ENCODE measurements at regions not wholly inside any gene's neighbourhood (a gene's known extent, or its start where the extent isn't known, plus 50 kb on each side); places are given as distances from the start of the nearest gene placed in this dataset.
A peak's percentile ranks its signal among the peaks of the same experiment; 100 is the strongest.

DNA sequence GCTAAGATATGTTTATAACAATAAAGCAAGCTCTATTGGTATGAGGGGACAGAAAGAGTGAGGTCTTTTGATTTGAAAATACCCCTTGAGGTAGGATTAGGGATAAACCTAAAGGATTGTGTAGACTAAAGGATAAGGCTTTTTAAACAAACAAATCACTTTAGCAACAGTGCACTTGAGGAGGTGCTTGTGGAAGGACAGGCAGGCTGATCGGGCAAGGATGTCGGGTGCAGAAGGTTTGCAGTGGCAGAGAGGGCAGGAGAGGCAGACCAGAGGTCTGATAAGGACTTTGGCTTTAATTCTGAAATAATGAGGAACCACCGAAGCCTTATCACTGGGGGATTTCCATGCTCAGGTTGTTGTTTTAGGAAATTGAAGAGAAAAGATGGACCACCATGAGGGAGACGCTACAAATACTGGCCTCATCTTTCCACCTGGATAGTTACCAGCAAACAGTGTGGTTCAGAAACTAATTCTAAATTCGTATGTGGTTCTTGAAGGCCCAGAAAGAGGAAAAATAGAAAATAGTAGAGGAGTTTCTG, 119.5 kb upstream of the KLF6 start:
- no peak for DNase-seq

DNA sequence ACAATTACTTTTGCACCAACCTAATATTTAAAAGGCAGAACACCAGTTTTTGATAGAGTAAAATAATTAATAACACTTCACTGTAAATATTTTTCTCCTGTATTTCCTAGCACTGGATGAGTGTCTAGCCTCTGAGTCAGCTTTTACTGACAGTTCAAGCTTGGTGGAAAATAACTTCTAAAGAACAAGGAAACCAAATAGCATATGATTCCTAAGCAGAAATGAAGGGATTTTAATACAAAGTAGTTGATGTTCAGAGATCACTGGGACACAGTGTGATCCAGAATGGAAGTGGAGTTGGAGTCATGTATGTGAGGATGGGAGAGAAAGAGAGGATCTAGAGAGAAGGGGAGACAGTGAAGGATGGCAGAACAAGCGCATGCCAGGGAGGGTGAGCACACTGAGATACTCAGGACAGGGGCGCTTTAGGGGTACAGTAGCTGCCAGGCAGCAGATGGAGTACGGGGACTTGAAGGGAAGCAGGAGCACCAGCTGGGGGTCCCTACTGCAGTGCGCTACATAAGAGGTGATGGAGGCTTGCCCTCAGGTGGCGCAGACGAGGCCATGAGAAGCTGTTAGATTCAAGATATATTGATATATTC, 117.9 kb upstream of the KLF6 start:
- DNase-seq: no peak

DNA sequence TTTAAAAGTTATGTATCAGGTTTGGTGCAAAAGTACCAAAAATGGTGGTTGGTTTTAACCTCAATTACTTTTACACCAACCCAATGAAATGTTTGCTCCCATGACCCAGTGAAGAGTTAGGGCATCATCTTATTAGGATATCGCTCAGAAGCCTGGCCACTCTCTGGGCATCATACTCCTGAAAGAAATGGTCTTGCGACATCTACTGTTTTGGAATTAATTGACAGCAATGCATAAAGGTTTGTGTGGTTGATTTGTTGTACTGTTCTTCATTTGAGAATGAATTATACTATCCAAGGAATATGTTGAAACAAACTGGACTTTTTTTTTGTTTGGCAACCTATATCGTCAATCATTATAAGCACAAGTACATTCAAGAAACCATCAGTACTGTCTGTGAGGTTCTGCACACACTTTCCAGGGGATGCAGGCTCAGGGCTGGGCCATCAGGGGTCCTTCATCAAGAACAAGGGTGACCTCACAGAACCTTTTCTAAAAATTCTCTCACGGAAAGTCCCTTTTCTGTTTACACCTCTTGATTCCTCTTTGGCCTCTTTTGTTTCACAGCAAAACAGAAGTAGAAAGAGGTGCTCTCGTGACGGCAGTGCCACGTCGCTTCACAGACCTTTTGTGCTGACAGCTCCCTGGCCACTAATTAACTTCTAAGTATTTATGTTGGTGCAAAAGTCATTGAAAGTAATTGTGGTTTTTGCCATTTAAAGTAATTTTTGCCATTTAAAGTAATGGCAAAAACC, 117.2 kb upstream of the KLF6 start:
- DNase-seq: no peak

DNA sequence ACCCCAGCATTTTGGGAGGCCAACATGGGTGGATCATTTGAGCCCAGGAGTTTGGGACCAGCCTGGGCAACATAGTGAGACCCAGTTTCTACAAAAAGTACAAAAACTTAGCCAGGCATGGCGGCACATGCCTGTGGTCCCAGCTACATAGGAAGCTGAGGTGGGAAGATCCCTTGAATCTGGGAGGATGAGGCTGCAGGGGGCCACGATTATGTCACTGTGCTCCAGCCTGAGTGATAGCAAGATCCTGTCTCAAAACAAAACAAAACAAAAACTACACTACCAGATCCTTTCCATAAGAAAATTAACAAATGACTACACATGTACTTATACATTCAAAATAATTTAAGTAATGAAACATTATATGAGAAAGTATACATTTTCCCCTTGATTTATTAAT, 116.4 kb upstream of the KLF6 start:
- DNase-seq: no peak

DNA sequence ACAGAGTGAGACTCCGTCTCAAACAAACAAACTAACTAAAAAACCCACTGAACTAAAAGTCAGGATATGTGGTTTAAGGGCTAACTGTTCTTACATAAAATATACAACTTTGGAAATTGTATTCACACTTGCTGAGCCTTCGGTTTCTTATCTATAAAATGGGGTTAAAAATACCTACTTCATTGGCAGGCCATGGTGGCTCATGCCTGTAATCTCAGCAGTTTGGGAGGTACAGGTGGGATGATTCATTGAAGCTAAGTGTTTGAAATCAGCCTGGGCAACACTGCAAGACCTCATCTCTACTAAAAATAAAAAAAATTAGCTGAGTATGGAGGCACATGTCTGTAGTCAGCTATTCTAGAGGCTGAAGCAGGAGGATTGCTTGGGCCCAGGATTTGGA, 115.4 kb upstream of the KLF6 start:
- DNase-seq: no peak

DNA sequence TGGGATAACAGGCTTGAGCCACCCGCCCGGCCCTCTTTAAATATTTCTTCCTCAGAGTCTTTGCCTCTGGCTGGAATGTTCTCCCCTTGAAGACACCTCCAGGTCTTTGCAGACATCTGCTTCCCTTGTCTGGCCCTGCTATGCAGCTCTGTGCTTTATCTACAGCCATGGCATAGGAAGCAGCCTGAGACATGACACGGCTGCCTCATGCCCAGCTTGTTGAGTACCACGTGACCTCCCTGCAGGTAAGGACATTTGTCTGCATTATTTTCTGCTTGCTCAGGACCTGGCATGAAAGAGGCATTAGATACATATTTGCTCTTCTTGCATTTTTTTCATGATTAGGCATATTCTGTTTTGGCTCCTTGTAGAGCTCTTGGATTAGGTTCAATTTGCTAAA, 113.8 kb upstream of the KLF6 start:
- no peak for DNase-seq

DNA sequence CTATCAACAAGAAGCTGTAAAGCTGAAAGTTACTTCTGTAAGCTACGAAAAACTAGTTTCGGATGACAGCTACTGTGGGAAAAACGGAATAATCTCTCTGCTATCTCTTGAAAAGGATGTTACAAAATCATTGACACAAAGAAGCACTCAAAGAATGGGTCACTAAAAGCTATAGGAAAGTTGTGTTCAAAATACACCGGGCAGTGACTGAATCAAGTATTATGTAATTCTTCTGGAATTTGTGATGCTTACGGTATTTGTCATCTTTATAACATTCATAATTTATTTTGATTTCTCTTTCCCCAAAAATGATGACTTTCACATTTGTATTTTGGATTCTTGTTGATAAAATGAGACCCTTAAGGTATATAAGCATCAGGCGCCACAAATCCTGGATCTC, 112.1 kb upstream of the KLF6 start:
- no peak for DNase-seq

DNA sequence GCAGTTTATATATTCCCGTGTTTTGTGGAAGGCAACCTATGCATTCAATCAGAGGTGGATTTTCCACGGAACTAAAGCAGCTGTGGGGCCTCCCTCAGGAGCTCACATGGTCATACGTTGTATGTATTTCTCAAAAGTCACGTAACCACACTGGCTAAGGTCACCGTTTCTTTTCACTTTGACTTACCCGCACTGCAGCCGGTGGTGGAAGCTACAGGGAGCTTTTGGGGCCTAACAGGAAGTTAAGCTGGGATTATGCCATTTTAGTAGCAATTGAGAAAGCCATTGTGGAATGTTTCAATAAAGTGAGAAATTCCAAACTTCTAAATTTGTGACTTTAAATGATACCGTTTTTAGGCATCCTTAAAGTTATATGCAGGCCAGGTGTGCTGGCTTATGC, 111.2 kb upstream of the KLF6 start:
- DNase-seq: no peak

DNA sequence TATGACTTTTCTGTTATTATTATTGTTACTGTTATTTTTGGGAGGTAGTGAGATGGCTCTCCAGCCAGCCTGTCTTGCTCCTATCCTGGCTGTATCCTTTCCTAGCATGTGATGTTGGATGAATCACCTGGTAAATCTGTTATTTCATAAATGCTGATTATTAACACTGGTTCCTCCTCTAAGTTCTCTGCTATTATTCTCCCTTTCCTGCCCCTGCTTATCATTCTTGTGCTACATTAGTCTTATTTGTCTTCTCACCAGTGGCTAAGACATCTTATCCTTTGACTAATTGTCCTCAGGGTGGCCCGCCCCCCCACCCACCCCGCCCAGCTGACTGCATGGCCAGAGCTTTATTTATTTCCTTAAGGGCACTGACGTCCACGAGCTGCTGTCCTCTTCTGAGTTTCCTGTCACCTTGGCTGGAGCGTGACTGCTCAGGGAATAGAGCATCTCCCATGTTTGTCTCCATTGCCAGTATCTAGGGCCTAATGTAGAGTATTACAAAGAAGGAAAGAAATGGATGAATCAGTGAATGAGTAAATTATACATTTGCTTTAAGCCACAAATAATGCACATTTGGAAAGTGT, 110.1 kb upstream of the KLF6 start:
- DNase-seq: no peak

DNA sequence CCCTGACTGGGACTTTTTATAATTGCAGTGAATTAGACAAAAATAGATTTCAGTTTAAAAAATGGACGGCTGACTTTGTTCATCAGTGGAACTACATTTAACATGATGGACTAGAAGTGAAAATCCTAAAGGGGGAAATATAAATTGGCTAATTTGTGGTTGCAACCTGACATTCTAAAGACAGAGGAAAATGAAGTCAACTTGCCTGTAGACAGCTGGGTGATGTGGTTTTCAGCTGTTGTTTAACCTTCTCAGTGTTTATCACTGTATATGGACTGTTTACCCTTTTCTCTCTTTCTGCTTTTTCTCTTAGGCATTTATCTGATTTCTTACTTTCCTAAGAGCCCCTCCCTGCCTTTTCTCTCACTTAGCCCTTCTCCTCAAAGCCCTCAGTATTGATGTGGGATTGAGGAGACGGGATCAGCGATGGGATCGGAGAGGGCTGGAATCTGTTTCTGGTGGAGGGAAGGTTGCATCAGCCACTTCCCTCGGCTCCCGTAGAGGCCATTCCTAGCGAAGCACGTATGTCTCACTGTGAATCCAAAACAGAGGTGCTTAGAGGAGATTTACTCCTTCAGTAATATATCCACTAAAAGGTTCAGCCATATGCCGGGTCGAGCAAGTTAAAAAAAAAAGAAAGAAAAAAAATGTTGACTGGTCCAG, 109.0 kb upstream of the KLF6 start:
- no peak for DNase-seq

DNA sequence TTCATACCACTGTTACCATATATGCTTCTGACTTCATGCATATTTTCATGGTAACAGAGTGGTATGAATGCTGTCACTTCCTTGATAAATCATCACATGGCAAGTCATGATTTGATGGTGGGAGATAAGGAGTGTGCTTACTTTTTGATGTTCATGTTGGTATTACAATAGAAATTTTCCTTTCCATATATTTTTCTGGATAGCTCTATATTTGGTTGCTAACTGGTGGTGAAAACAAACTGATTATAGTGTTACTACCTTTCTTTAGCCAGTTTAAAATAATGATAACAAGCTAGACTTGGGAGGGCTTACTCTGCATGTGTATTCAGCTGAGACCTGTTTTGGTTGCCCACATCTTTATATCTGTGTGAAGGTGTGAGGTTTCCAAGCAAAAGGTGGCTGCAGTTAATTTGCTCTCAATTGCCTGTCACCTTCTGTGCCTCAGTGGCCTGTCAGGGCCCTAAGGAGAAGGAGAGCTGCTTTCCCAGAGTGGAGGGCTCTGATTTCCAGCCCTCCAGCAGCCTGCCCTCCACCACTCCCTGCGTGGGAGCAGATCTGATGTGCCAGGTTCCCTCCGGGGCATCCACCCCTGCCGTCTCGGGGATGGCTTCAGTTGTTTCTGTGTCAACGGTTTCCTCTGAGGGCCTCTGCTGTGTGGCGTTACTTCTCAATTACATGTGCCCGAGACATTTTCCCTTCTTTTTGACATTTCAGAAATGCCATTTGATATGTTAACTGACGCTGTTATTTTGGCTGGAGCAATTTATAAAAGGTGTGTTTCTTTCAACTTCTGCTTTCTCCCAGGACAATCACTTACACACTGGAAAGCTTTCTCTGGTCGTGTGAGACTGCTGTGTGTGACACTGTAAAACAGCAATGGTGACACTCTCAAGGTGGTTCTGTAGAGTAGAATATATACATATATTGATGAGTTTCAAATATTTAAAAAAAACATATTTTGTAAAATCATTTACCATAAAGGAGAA, 107.7 kb upstream of the KLF6 start:
- DNase-seq: no peak

DNA sequence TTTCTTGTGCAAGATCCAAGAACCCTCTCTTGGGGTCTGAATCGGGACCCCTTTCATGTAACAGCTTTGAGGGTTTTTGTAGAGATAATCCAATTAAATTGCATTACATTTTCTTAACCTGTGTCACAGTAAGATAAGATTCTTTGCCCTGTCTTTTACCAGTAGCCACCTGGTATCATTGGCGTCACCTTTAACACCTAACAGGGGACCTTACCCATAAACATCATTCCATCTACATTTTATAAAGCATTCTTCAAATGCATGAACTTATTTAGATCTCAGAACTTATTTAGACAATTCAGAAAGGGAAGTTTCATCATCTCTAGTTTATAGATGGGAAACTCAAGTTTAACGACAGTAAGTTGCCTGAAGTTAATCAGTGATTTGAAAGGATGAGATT, 106.4 kb upstream of the KLF6 start:
- no peak for DNase-seq

DNA sequence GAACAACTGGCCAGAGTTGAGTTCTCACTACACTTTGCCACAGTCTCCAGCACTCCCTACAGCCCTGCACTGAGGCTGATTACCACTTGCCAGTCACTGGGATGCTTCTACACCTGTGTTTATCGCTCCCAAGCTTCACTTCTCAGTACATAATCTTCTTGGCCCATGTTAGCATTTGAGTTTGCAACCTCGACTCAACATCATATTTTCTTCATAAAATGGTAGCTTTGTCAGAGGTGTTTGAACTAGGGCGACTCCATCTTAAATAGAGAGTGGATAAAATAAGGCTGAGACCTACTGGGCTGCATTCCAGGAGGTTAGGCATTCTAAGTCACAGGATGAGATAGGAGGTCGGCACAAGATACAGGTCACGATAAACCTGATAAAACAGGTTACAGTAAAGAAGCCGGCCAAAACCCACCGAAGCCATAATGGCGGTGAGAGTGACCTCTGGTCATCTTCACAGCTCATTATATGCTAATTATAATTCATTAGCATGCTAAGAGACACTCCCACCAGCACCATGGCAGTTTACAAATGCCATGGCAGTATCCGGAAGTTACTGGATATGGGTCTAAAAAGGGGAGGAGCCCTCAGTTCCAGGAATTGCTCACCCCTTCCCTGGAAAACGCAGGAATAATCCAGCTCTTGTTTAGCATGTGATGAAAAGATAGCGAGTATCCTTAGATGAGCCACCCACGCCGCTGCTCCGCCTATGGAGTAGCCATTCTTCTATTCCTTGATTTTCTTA, 105.8 kb upstream of the KLF6 start:
- no peak for DNase-seq

DNA sequence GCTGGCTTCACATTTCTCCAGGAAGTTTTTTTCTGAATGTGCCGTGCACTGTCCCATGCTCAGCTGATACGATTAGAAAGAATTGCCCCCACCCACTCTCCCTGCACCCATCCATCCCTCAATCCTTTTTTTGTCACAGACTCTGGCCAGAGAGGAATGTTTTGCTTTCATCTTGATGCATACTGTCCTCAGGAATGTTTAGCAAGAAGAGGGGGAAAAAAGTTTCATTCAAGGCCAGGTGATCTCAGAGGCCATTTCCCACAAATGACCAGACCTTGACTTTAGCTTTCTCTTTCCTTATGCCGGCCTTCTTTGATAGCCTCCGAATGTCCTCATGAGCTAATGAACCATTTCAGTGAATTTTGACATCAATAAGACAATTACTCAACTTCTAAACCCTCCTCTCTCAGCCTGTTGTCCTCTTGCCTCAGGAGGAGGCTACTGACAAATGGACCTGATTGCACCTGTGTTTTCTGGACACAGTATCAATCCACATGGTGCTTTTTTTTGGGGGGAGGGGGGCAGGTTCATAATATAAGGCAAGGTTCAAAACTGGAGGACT, 105.0 kb upstream of the KLF6 start:
- no peak for DNase-seq

DNA sequence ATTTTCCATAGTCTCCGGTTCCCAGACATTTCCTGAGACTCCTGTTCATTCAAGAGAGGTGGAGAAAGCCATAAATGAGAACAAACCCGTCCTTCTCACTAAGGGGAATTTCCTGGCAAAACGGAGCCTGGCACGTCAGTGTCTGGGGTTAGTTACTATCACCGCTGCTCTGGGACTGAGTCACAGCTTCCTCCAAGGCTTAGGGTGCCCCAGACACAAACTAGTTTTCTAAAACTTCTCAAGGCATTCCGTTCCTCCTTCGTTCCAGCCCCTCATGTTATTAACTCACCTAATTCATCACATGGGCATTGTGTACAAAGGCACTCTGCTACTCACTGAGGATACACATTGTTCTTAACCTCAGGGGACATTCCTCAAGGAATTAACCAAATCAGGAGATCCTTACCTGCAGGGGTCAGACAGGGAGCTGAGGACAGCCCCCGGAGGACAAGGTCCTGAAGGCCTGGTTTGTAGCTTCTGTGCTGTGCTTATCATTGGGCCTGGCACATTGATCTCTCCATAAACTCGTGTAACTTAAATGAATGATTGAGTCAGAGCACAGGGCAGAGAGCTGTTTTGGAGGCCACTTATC, 103.0 kb upstream of the KLF6 start:
- peak; percentile 30 for DNase-seq

DNA sequence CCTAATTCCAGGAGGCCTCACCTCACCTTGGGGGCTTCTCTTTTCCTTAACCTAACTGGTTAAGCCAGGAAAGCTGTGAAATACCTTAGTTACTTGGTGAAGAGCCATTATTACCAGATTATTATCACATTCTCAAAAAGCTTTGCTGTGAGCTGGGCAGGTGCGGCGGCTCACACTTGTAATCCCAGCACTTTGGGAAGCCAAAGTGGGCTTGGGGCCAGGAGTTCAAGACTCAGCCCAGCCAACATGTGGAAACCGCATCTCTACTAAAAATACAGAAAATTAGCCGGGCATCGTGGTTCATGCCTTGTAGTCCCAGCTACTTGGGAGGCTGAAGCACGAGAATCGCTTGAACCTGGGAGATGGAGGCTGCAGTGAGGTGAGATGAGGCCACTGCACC, 102.4 kb upstream of the KLF6 start:
- no peak for DNase-seq

DNA sequence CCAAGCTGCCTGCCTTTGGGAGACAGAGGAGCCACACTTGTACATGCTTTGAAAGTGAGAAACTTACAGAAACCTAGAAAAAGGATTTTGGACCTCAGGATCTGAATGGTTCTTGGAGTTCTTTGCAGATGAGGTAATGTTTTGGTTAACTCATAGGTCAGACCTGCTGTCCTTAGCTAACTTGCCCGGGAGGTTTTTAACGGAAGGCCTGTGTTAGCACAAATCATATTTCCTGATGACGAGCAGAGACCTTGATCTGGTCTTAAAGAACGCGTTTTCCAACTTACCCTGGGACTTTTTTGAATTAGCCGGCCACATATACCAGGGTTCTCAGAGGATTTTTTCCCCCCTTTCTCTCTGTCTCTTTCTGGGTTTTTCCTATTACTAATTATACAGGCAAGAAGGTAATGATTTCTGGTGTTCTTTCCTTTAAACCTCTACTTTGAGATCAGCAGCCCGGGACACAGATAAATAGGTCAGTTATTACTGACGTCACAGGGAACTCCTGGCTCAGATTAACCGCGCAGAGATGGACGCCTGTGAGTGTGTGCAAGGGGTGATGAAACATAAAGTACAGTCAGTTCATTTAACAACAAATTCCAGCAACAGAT, 101.7 kb upstream of the KLF6 start:
- no peak for DNase-seq

DNA sequence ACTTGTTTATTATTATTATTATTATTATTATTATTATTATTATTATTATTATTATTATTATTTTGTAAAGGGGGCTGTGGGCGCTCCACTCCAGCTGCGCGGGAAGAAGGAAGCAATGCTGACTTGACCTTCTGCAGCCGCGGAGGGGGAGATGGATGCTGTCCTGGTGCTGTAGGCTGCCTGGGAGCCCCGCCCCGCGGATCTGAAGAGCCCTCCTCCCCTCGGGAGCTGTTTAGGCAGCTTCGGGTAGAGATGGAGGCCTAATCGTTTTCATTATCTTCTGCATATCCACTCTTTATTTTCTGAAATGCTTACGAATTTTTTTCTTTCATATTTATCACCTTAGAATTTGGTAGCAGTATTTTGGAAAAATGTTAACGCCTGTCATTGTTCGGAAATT, 101.2 kb upstream of the KLF6 start:
- DNase-seq: no peak

DNA sequence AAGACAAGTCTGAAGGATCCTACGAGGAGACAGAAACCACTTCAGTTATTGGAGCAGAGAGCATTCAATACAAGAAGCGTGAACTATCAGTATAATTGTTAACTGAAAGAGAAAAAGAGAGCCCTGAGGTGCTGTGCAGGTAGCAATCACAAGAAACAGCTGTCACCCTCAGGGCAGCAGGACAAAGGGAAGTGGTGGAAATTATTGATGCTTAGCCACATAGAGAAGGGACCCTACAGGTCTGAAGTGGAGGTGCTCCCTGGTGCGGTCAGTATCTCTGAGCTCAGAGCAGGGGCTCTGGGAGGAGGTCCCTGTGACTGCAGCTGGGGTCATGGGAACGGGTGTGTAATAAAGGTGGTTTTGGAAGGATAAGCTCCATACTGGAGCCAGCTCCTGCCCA, 97.8 kb upstream of the KLF6 start:
- DNase-seq: no peak

DNA sequence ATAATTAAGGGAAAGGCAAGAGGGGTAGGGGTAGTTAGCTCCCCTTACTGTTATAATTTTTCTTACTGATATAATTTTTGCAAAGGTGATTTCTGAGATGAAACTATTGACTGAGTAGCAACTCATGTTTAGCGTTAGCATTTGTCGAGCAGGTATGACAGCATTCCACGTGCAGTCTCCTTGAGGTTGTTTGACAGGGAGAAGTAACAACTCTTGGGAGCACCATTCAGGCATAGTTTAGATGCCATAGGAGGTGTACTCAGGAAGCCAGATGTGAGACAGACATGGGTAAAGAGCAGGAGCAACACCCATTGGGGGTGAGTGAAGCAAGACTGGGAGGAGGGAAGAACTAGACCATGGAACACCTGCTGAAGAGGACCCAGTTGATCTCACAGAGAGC, 96.6 kb upstream of the KLF6 start:
- DNase-seq: no peak

DNA sequence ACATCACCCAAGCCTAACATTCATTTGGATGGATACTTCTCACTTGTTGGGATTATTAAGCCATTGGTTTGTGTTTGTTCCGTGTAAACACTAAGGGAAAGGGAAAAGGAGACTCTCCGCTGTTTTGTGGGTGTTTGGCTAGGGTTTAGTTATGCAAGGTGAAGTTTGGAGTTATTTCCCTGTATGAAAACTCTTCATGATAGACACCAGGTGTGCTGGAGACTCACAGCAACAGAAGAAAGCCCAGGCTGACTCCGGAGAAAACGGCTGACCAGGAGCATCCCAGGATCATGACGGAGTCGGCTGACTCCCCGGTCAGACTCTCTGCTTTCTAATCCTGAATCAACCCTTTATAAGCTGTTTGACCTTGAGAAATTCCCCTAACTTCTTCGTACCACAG, 94.1 kb upstream of the KLF6 start:
- DNase-seq: no peak

Data from stimulated activated CD4-positive, alpha-beta T cell treated with anti-CD3 and anti-CD28 coated beads, Interleukin-12 subunit alpha, Interleukin-12 subunit beta, amount 100 ng/mL, for 4 hours (primary cell).